Endothelial cell of umbilical vein (primary cell): ENCODE measurements at regions not wholly inside any gene's neighbourhood (a gene's known extent, or its start where the extent isn't known, plus 50 kb on each side); places are given as distances from the start of the nearest gene placed in this dataset.

Experiments used
- CTCF ChIP-seq, 2 donors: IDR thresholded peaks; 1 replicate in 1 of 2; 2 replicates in 1 of 2; pipeline ENCODE4 v1.5.1; 2011; ENCODE audit warnings: low read length in 2 of 2, mild to moderate bottlenecking in 2 of 2, moderate library complexity in 2 of 2, control low read depth in 1 of 2, inconsistent platforms in 1 of 2, low read depth in 1 of 2; ENCODE audit not compliant: insufficient read depth in 1 of 2; ENCODE audit errors: extremely low read depth in 1 of 2
- EZH2 ChIP-seq: IDR thresholded peaks from 2 replicates; pipeline ENCODE4 v1.6.1; 2012; ENCODE audit warnings: borderline replicate concordance, low read depth, mild to moderate bottlenecking, moderate library complexity, low read length, inconsistent platforms; ENCODE audit not compliant: severe bottlenecking
- FOS ChIP-seq: IDR thresholded peaks from 2 replicates; pipeline ENCODE4 v1.6.1; 2011; ENCODE audit warnings: mild to moderate bottlenecking, low read length, moderate library complexity, borderline replicate concordance; ENCODE audit not compliant: insufficient read depth
- GATA2 ChIP-seq: IDR thresholded peaks from 2 replicates; pipeline ENCODE4 v1.7.0; 2011; ENCODE audit warnings: low read depth, mild to moderate bottlenecking, moderate library complexity, mixed read lengths, low read length; ENCODE audit not compliant: insufficient read length, insufficient read depth
- JUN ChIP-seq: IDR thresholded peaks from 2 replicates; pipeline ENCODE4 v1.6.1; 2011; ENCODE audit warnings: borderline replicate concordance, low read depth; ENCODE audit not compliant: insufficient read length, insufficient read depth
- MAX ChIP-seq: IDR thresholded peaks from 2 replicates; pipeline ENCODE4 v1.6.1; 2011; ENCODE audit not compliant: insufficient read depth, insufficient read length
- MYC ChIP-seq: IDR thresholded peaks from one replicate; pipeline ENCODE4 v1.6.1; 2011; ENCODE audit warnings: mild to moderate bottlenecking, low read depth, low read length
- POLR2A ChIP-seq: IDR thresholded peaks from 2 replicates; pipeline ENCODE4 v1.6.1; 2012; ENCODE audit warnings: low read depth, mild to moderate bottlenecking, control low read depth, low read length
- POLR2AphosphoS5 ChIP-seq: IDR thresholded peaks from 2 replicates; pipeline ENCODE4 v1.6.1; 2012; ENCODE audit warnings: low read depth, mild to moderate bottlenecking, control low read depth, low read length, moderate library complexity; ENCODE audit not compliant: insufficient read depth

DNA sequence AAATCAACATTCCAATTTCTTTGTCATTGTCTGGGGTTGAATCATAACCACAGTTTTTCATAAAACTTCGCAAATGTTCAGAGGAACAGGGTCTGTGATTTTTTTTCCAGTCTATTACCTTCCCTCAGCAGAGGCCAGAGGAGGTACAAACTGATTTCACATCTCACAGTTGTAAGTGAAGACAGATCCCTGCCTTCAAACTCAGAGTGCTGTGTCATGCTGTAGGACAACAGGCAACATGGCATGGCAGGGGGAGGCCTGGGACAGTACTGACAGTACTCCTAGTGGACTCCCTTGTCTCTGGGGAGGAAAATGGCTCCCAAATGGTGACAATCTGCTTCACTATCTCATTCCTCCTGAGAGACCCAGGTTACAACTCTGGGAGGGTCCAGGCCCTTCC, 308.6 kb downstream of the CDC5L start:
- TF ChIP-seq MAX, result no peak
- TF ChIP-seq MYC, result no peak
- no peak for TF ChIP-seq CTCF (IDR thresholded peaks at IDR 0.05; ENCODE audit: extremely low read depth in 1 of 2, insufficient read depth in 1 of 2, low read depth in 1 of 2, low read length in 2 of 2)
- TF ChIP-seq JUN, result no peak
- TF ChIP-seq POLR2A, result no peak
- TF ChIP-seq EZH2, result no peak
- TF ChIP-seq FOS, result no peak
- no peak for TF ChIP-seq GATA2
- TF ChIP-seq POLR2AphosphoS5, result no peak
